Breast epithelium (tissue), 3 donors: ENCODE measurements at regions not wholly inside any gene's neighbourhood (a gene's known extent, or its start where the extent isn't known, plus 50 kb on each side); places are given as distances from the start of the nearest gene placed in this dataset.

ENCODE experiments used
- POLR2A ChIP-seq: fragments of 450-650 bp; IDR thresholded peaks from one replicate; pipeline ENCODE4 v1.6.1; 2016; ENCODE audit warnings: antibody characterized with exemption, mild to moderate bottlenecking, moderate library complexity
- POLR2AphosphoS5 ChIP-seq, 3 donors: sonication (generic); formaldehyde crosslinking; IDR thresholded peaks; one replicate each; pipeline ENCODE4 v1.6.1; 2017; ENCODE audit warnings: antibody characterized with exemption in 3 of 3
- TF ChIP-seq, protein P1 (sequence below), 3 donors: fragments of 450-650 bp; IDR thresholded peaks; one replicate each; pipeline ENCODE4 v1.5.1; 2016 to 2017; ENCODE audit warnings: antibody characterized with exemption in 3 of 3, mild to moderate bottlenecking in 3 of 3, moderate library complexity in 3 of 3

DNA sequence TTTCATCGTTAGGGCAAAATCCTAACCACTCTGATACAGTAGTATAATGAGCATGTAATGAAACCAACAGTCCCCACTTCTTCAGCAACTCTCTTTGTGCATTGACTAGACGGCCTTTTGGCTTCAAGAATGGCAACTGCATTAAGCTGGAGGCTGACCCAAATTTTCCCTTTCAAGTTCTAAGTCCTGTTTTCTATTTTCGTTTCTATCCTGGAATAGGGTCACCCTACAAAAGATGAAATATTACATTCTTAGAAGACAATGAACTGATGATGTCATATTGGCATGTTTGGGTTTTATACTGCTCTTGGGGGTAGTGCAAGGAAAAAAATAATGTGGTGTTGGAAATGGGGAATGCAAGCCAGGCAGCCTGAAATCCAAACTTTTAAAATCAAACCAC lies 254.4 kb downstream of the ETAA1 start:
- TF ChIP-seq, protein P1, sequence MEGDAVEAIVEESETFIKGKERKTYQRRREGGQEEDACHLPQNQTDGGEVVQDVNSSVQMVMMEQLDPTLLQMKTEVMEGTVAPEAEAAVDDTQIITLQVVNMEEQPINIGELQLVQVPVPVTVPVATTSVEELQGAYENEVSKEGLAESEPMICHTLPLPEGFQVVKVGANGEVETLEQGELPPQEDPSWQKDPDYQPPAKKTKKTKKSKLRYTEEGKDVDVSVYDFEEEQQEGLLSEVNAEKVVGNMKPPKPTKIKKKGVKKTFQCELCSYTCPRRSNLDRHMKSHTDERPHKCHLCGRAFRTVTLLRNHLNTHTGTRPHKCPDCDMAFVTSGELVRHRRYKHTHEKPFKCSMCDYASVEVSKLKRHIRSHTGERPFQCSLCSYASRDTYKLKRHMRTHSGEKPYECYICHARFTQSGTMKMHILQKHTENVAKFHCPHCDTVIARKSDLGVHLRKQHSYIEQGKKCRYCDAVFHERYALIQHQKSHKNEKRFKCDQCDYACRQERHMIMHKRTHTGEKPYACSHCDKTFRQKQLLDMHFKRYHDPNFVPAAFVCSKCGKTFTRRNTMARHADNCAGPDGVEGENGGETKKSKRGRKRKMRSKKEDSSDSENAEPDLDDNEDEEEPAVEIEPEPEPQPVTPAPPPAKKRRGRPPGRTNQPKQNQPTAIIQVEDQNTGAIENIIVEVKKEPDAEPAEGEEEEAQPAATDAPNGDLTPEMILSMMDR (IDR thresholded peaks at IDR 0.05) = no peak
- TF ChIP-seq POLR2A (no peak), POLR2AphosphoS5 (IDR thresholded peaks at IDR 0.05) (no peak)
